ENCODE measurements at regions not wholly inside any gene's neighbourhood (a gene's known extent, or its start where the extent isn't known, plus 50 kb on each side); places are given as distances from the start of the nearest gene placed in this dataset.

GRCh38 chr7:1354661-1355567, 104.4 kb downstream of the MICALL2 start:
- no peaks in the 10 kb centered on the region for H3K79me2 ChIP-seq (ENCODE audit: control insufficient read depth, insufficient read depth, low read length)
- H3K9me1 ChIP-seq (replicated peaks; ENCODE audit: control insufficient read depth, extremely low read depth, insufficient read depth, low read length), result no peaks in the 10 kb centered on the region
- intact Hi-C loops (cut with micrococcal nuclease), result no loop called here
- FAIRE-seq, result no peak
- TF ChIP-seq EZH2 (IDR thresholded peaks at IDR 0.05; ENCODE audit: borderline replicate concordance, low read depth, low read length, severe bottlenecking) (no peak), FOS (IDR thresholded peaks at IDR 0.05; ENCODE audit: borderline replicate concordance, insufficient read depth, low read length) (no peak), MAX (IDR thresholded peaks at IDR 0.05; ENCODE audit: insufficient read depth, insufficient read length) (no peak), POLR2AphosphoS5 (IDR thresholded peaks at IDR 0.05; ENCODE audit: insufficient read depth, low read depth, low read length) (no peak), MYC (IDR thresholded peaks at IDR 0.05; ENCODE audit: low read depth, low read length) (no peak), POLR2A (IDR thresholded peaks at IDR 0.05; ENCODE audit: low read depth, low read length) (no peak), JUN (IDR thresholded peaks at IDR 0.05; ENCODE audit: borderline replicate concordance, insufficient read depth, insufficient read length, low read depth) (no peak), GATA2 (IDR thresholded peaks at IDR 0.05; ENCODE audit: insufficient read depth, insufficient read length, low read depth, low read length) (no peak), CTCF (IDR thresholded peaks at IDR 0.05; ENCODE audit: extremely low read depth in 1 of 2, insufficient read depth in 1 of 2, low read depth in 1 of 2, low read length in 2 of 2) (no peak)
- no peak overlapping the region for H2AFZ ChIP-seq (ENCODE audit: low read depth, low read length)
- no peaks in the 10 kb centered on the region for H3K9me3 ChIP-seq (replicated peaks; ENCODE audit: control insufficient read depth, insufficient read depth, low read length)
- CTCF ChIA-PET, result no interaction called here
- H4K20me1 ChIP-seq (replicated peaks; ENCODE audit: control insufficient read depth, extremely low read depth, insufficient read depth, low read length), result no peaks in the 10 kb centered on the region
- H3K4me2 ChIP-seq (ENCODE audit: insufficient read depth, low read length), result no peak overlapping the region
- no peak overlapping the region for H3K27ac ChIP-seq (ENCODE audit: insufficient read depth, low read depth, low read length)
- POLR2A ChIA-PET, result no interaction called here
- no peak overlapping the region for H3K9ac ChIP-seq (replicated peaks; ENCODE audit: extremely low read depth, insufficient read depth, low read length)
- no peaks in the 10 kb centered on the region for H3K36me3 ChIP-seq (ENCODE audit: control insufficient read depth in 2 of 2, extremely low read depth in 1 of 2, insufficient read depth in 2 of 2, low read length in 2 of 2)
- H3K4me1 ChIP-seq (ENCODE audit: control insufficient read depth, extremely low read depth, insufficient read depth, low read length), result no peaks in the 10 kb centered on the region
- no peaks in the 10 kb centered on the region for H3K27me3 ChIP-seq (ENCODE audit: control insufficient read depth in 2 of 2, insufficient read depth in 2 of 2, low read length in 2 of 2)
- dilution Hi-C loops (cut with MboI; ENCODE audit: extremely low pct_ligation_motif_present, low sequenced_read_pairs), result no loop called here
- no peak for DNase-seq (ENCODE audit: low read depth, low spot score)
- no peak overlapping the region for H3K4me3 ChIP-seq (replicated peaks in 1 of 3; ENCODE audit: insufficient read depth in 1 of 3, low read depth in 1 of 3, low read length in 3 of 3)
- BruUV-seq (replicated peaks), result no TSS peak
